WTC11 (cell line): ENCODE measurements at regions not wholly inside any gene's neighbourhood (a gene's known extent, or its start where the extent isn't known, plus 50 kb on each side); places are given as distances from the start of the nearest gene placed in this dataset.

ENCODE experiments used
- ATAC-seq: fragments of 200-7000 bp; cut with Tn5 transposase; 2 replicates; pipeline ENCODE4 v1.10.0; 2021; ENCODE audit warnings: mild to moderate bottlenecking, moderate library complexity
- CTCF ChIA-PET: fragments of 300-600 bp; sonication (Branson Sonifier 250); formaldehyde crosslinking; loops from one replicate; lab custom pipeline; 2021; ENCODE audit warnings: antibody characterized with exemption; lab: Charles Lee
- POLR2A ChIA-PET: fragments of 350-600 bp; sonication (Branson Sonifier 250); formaldehyde crosslinking; loops from one replicate; lab custom pipeline; 2021; ENCODE audit warnings: antibody characterized with exemption; lab: Charles Lee
- DNase-seq: peaks from one replicate; pipeline ENCODE4 v3.0.0; 2021; ENCODE audit warnings: low spot score
- H3K27ac Mint-ChIP-seq: 2 replicates; pipeline ENCODE4 v1.8.0; 2021; ENCODE audit warnings: mixed read lengths
- H3K27me3 Mint-ChIP-seq: 2 replicates; pipeline ENCODE4 v1.8.0; 2021; ENCODE audit warnings: low read depth, mild to moderate bottlenecking, moderate library complexity, mixed read lengths
- H3K36me3 Mint-ChIP-seq: 2 replicates; pipeline ENCODE4 v1.8.0; 2021; ENCODE audit warnings: mixed read lengths
- H3K4me1 Mint-ChIP-seq: 2 replicates; pipeline ENCODE4 v1.8.0; 2022; ENCODE audit warnings: mixed read lengths
- H3K4me3 Mint-ChIP-seq: 2 replicates; pipeline ENCODE4 v1.8.0; 2021; ENCODE audit warnings: mild to moderate bottlenecking, moderate library complexity, mixed read lengths
- H3K9me3 Mint-ChIP-seq: 2 replicates; pipeline ENCODE4 v1.8.0; 2021; ENCODE audit warnings: mixed read lengths
- E2F1 ChIP-seq: sonication (generic); formaldehyde crosslinking; IDR thresholded peaks from 2 replicates; pipeline ENCODE4 v1.8.0; 2022; ENCODE audit warnings: mild to moderate bottlenecking, missing genetic modification reagents
- ESRRA ChIP-seq: sonication (generic); formaldehyde crosslinking; IDR thresholded peaks from 2 replicates; pipeline ENCODE4 v1.8.1; 2022; ENCODE audit warnings: mild to moderate bottlenecking, missing genetic modification reagents, borderline replicate concordance
- FOXJ3 ChIP-seq: sonication (generic); formaldehyde crosslinking; IDR thresholded peaks from 2 replicates; pipeline ENCODE4 v1.9.0; 2021; ENCODE audit warnings: missing genetic modification reagents, mild to moderate bottlenecking, borderline replicate concordance
- JAZF1 ChIP-seq: fragments of 250-450 bp; sonication (Bioruptor Pico); IDR thresholded peaks from 2 replicates; pipeline ENCODE4 v1.9.0; 2021; ENCODE audit warnings: moderate library complexity, mild to moderate bottlenecking, inconsistent platforms
- MLX ChIP-seq: sonication (generic); formaldehyde crosslinking; IDR thresholded peaks from 2 replicates; pipeline ENCODE4 v1.8.1; 2023; ENCODE audit warnings: mild to moderate bottlenecking, missing genetic modification reagents, moderate library complexity
- NFATC4 ChIP-seq: fragments of 250-450 bp; sonication (Bioruptor Pico); IDR thresholded peaks from 2 replicates; pipeline ENCODE4 v1.9.0; 2021; ENCODE audit warnings: mild to moderate bottlenecking
- NR2C2 ChIP-seq: sonication (generic); formaldehyde crosslinking; IDR thresholded peaks from 2 replicates; pipeline ENCODE4 v1.8.0; 2022; ENCODE audit warnings: mild to moderate bottlenecking, missing genetic modification reagents
- PREB ChIP-seq: sonication (generic); formaldehyde crosslinking; IDR thresholded peaks from 2 replicates; pipeline ENCODE4 v1.8.1; 2022; ENCODE audit warnings: mild to moderate bottlenecking, missing genetic modification reagents, moderate library complexity, borderline replicate concordance
- PRRX2 ChIP-seq: fragments of 250-450 bp; sonication (Bioruptor Pico); IDR thresholded peaks from 2 replicates; pipeline ENCODE4 v1.8.0; 2021; ENCODE audit warnings: mild to moderate bottlenecking
- SMAD3 ChIP-seq: sonication (generic); formaldehyde crosslinking; IDR thresholded peaks from 2 replicates; pipeline ENCODE4 v1.8.0; 2022; ENCODE audit warnings: missing genetic modification reagents, mild to moderate bottlenecking, borderline replicate concordance
- TCF7 ChIP-seq: sonication (generic); formaldehyde crosslinking; IDR thresholded peaks from 2 replicates; pipeline ENCODE4 v1.8.0; 2022; ENCODE audit warnings: mild to moderate bottlenecking, low read depth, missing genetic modification reagents, moderate library complexity
- ZNF423 ChIP-seq: fragments of 250-450 bp; sonication (Bioruptor Pico); IDR thresholded peaks from 2 replicates; pipeline ENCODE4 v2.1.2; 2022; ENCODE audit warnings: mild to moderate bottlenecking, moderate library complexity
- TF ChIP-seq, protein P1 (sequence below): sonication (generic); formaldehyde crosslinking; IDR thresholded peaks from 2 replicates; pipeline ENCODE4 v1.8.1; 2023; ENCODE audit warnings: mild to moderate bottlenecking, missing genetic modification reagents, borderline replicate concordance
- TF ChIP-seq, protein P2 (sequence below): sonication (generic); formaldehyde crosslinking; conservative IDR thresholded peaks from 2 replicates; pipeline ENCODE4 v1.8.1; 2023; ENCODE audit warnings: mild to moderate bottlenecking, low read depth, missing genetic modification reagents, moderate library complexity
- TF ChIP-seq, protein P3 (sequence below): sonication (generic); formaldehyde crosslinking; IDR thresholded peaks from 2 replicates; pipeline ENCODE4 v1.8.0; 2022; ENCODE audit warnings: mild to moderate bottlenecking, missing genetic modification reagents
- TF ChIP-seq, protein P4 (sequence below): sonication (generic); formaldehyde crosslinking; IDR thresholded peaks from 2 replicates; pipeline ENCODE4 v1.8.0; 2022; ENCODE audit warnings: mild to moderate bottlenecking, missing genetic modification reagents

DNA sequence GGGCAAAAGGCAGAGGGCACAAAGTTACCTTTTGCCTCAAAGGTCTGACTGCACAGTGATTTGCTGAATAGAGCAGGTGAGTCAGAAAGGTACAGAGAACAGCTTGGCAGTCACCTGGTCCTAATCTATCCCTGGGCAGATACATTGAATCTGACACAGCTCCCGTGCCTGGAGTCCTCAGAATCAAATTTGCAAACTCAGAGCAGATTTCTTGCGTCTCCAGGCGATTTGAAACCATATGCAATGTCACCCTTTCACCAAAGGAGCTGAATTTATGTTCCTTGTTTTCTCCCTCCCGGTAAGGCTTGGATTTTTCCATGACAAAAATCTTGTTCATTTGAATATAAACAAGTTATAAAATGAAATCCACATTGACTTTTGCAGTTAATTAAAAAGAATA lies 81.6 kb upstream of the SNAP25 start (continued):
- TF ChIP-seq E2F1 (CRISPR knock-in tag) (no peak), NFATC4 (CRISPR knock-in tag) (no peak), JAZF1 (CRISPR knock-in tag) (no peak)
- TF ChIP-seq, protein P1, sequence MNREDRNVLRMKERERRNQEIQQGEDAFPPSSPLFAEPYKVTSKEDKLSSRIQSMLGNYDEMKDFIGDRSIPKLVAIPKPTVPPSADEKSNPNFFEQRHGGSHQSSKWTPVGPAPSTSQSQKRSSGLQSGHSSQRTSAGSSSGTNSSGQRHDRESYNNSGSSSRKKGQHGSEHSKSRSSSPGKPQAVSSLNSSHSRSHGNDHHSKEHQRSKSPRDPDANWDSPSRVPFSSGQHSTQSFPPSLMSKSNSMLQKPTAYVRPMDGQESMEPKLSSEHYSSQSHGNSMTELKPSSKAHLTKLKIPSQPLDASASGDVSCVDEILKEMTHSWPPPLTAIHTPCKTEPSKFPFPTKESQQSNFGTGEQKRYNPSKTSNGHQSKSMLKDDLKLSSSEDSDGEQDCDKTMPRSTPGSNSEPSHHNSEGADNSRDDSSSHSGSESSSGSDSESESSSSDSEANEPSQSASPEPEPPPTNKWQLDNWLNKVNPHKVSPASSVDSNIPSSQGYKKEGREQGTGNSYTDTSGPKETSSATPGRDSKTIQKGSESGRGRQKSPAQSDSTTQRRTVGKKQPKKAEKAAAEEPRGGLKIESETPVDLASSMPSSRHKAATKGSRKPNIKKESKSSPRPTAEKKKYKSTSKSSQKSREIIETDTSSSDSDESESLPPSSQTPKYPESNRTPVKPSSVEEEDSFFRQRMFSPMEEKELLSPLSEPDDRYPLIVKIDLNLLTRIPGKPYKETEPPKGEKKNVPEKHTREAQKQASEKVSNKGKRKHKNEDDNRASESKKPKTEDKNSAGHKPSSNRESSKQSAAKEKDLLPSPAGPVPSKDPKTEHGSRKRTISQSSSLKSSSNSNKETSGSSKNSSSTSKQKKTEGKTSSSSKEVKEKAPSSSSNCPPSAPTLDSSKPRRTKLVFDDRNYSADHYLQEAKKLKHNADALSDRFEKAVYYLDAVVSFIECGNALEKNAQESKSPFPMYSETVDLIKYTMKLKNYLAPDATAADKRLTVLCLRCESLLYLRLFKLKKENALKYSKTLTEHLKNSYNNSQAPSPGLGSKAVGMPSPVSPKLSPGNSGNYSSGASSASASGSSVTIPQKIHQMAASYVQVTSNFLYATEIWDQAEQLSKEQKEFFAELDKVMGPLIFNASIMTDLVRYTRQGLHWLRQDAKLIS (CRISPR knock-in tag) = no peak

GRCh38 chr20:10137533-10137932 lies 81.1 kb upstream of the SNAP25 start:
- no peak for TF ChIP-seq ESRRA (CRISPR knock-in tag)
- TF ChIP-seq, protein P2, sequence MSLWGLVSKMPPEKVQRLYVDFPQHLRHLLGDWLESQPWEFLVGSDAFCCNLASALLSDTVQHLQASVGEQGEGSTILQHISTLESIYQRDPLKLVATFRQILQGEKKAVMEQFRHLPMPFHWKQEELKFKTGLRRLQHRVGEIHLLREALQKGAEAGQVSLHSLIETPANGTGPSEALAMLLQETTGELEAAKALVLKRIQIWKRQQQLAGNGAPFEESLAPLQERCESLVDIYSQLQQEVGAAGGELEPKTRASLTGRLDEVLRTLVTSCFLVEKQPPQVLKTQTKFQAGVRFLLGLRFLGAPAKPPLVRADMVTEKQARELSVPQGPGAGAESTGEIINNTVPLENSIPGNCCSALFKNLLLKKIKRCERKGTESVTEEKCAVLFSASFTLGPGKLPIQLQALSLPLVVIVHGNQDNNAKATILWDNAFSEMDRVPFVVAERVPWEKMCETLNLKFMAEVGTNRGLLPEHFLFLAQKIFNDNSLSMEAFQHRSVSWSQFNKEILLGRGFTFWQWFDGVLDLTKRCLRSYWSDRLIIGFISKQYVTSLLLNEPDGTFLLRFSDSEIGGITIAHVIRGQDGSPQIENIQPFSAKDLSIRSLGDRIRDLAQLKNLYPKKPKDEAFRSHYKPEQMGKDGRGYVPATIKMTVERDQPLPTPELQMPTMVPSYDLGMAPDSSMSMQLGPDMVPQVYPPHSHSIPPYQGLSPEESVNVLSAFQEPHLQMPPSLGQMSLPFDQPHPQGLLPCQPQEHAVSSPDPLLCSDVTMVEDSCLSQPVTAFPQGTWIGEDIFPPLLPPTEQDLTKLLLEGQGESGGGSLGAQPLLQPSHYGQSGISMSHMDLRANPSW = no peak
- no peak for TF ChIP-seq PRRX2 (CRISPR knock-in tag)
- no peak for TF ChIP-seq TCF7 (CRISPR knock-in tag)
- TF ChIP-seq NR2C2 = no peak
- no peak for TF ChIP-seq SMAD3 (CRISPR knock-in tag)
- TF ChIP-seq, protein P3, sequence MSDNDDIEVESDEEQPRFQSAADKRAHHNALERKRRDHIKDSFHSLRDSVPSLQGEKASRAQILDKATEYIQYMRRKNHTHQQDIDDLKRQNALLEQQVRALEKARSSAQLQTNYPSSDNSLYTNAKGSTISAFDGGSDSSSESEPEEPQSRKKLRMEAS (CRISPR knock-in tag) = no peak
- no peak for TF ChIP-seq PREB (CRISPR knock-in tag)
- TF ChIP-seq FOXJ3 (CRISPR knock-in tag) = no peak
- TF ChIP-seq, protein P4, sequence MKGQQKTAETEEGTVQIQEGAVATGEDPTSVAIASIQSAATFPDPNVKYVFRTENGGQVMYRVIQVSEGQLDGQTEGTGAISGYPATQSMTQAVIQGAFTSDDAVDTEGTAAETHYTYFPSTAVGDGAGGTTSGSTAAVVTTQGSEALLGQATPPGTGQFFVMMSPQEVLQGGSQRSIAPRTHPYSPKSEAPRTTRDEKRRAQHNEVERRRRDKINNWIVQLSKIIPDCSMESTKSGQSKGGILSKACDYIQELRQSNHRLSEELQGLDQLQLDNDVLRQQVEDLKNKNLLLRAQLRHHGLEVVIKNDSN (CRISPR knock-in tag) = no peak
- TF ChIP-seq MLX (CRISPR knock-in tag) = no peak
- TF ChIP-seq ZNF423 (CRISPR knock-in tag) = no peak
- Mint-ChIP-seq H3K27me3 (peaks cover 4% of the 10 kb centered on the region; the same call in 1 of the 2 replicates), H3K4me3 (no peak overlapping the region), H3K4me1 (peaks cover 22% of the 10 kb centered on the region), H3K27ac (no peak overlapping the region), H3K36me3 (no peaks in the 10 kb centered on the region), H3K9me3 (no peaks in the 10 kb centered on the region)
- ChIA-PET POLR2A (interaction anchor here (0.5 kb wide), 1 partner anchor 295 kb away, joined by 3 read pairs; no protein-coding TSS in a partner anchor), CTCF (interaction anchor here (1.0 to 1.4 kb wide), 2 partner anchors 42 to 88 kb away, joined by 3 read pairs; no protein-coding TSS in a partner anchor)
- DNase-seq (no peak), ATAC-seq (no peak; the same call in 1 of the 2 replicates)
